H1 (cell line): ENCODE measurements at regions not wholly inside any gene's neighbourhood (a gene's known extent, or its start where the extent isn't known, plus 50 kb on each side); places are given as distances from the start of the nearest gene placed in this dataset.

Experiments
- ASH2L ChIP-seq: fragments of 200-600, 300-600 bp; sonication (generic); IDR thresholded peaks from one replicate; pipeline ENCODE4 v1.7.1; 2017; ENCODE audit warnings: low read length
- EP300 ChIP-seq, 2 experiments: IDR thresholded peaks; 1 replicate in 1 of 2; 2 replicates in 1 of 2; pipeline ENCODE4 v1.6.1; 2011 to 2012; ENCODE audit warnings: low read depth in 2 of 2, low read length in 2 of 2, mild to moderate bottlenecking in 2 of 2, borderline replicate concordance in 1 of 2, inconsistent platforms in 1 of 2, moderate library complexity in 1 of 2
- FOSL1 ChIP-seq: IDR thresholded peaks from 2 replicates; pipeline ENCODE4 v1.6.1; 2011; ENCODE audit warnings: mild to moderate bottlenecking, low read depth, low read length, moderate library complexity; ENCODE audit not compliant: insufficient read depth
- POU5F1 ChIP-seq: IDR thresholded peaks from 2 replicates; pipeline ENCODE4 v1.6.1; 2011; ENCODE audit warnings: low read depth, mild to moderate bottlenecking, low read length, moderate library complexity

- no peak for TF ChIP-seq ASH2L
- TF ChIP-seq EP300 (IDR thresholded peaks at IDR 0.05; ENCODE audit: borderline replicate concordance in 1 of 2, low read depth in 2 of 2, low read length in 2 of 2) = no peak
- TF ChIP-seq POU5F1 = no peak
- no peak for TF ChIP-seq FOSL1
Observed at GRCh38 chr14:97155814-97156213, 358.6 kb downstream of the VRK1 start (continued).
